RWPE2 (cell line): ENCODE measurements at regions not wholly inside any gene's neighbourhood (a gene's known extent, or its start where the extent isn't known, plus 50 kb on each side); places are given as distances from the start of the nearest gene placed in this dataset.
A peak's percentile ranks its signal among the peaks of the same experiment; 100 is the strongest.
"Not testable (repeated sequence)": the region's sequence is repeated elsewhere in the genome, so short reads cannot be mapped to it uniquely, and the experiment has no call there.

Experiments
- ATAC-seq: fragments of 200-7000 bp; cut with Tn5 transposase; 3 replicates; pipeline ENCODE4 v1.9.1; 2021; ENCODE audit warnings: low read depth
- DNase-seq: peaks from one replicate; pipeline ENCODE4 v3.0.0-alpha.2; 2020; ENCODE audit warnings: low spot score
- H3K27ac ChIP-seq: fragments of 450-650 bp; 2 replicates; pipeline ENCODE4 v1.5.1; 2017; ENCODE audit warnings: mild to moderate bottlenecking; ENCODE audit not compliant: poor library complexity, severe bottlenecking
- H3K27me3 ChIP-seq: fragments of 250-450 bp; sonication (Bioruptor Pico); 2 replicates; pipeline ENCODE4 v1.5.1; 2021; ENCODE audit warnings: mild to moderate bottlenecking, moderate library complexity; ENCODE audit not compliant: insufficient read depth, poor library complexity, severe bottlenecking
- H3K36me3 ChIP-seq: fragments of 250-450 bp; sonication (Bioruptor Pico); 2 replicates; pipeline ENCODE4 v1.5.1; 2020; ENCODE audit warnings: low read depth, mild to moderate bottlenecking, moderate library complexity
- H3K4me1 ChIP-seq: fragments of 250-450 bp; sonication (Bioruptor Pico); 2 replicates; pipeline ENCODE4 v1.5.1; 2021; ENCODE audit warnings: mild to moderate bottlenecking, moderate library complexity; ENCODE audit not compliant: insufficient read depth, poor library complexity, severe bottlenecking
- H3K4me3 ChIP-seq: fragments of 250-450 bp; sonication (Bioruptor Pico); 2 replicates; pipeline ENCODE4 v1.5.1; 2021; ENCODE audit warnings: mild to moderate bottlenecking, moderate library complexity; ENCODE audit not compliant: severe bottlenecking
- H3K9me3 ChIP-seq: fragments of 250-450 bp; sonication (Bioruptor Pico); 2 replicates; pipeline ENCODE4 v1.5.1; 2021; ENCODE audit warnings: mild to moderate bottlenecking, moderate library complexity; ENCODE audit not compliant: severe bottlenecking
- CTCF ChIP-seq: fragments of 450-650 bp; IDR thresholded peaks from one replicate; pipeline ENCODE4 v1.5.1; 2017; ENCODE audit warnings: mild to moderate bottlenecking, moderate library complexity; ENCODE audit not compliant: poor library complexity, severe bottlenecking

- H3K9me3 ChIP-seq, H3K27me3 ChIP-seq, H3K36me3 ChIP-seq, H3K4me3 ChIP-seq, DNase-seq, H3K4me1 ChIP-seq, H3K27ac ChIP-seq: not testable (repeated sequence)
- ATAC-seq, result peak; percentile 37; the same call in 2 of the 3 replicates
- peak; percentile 23 for TF ChIP-seq CTCF
Observed at GRCh38 chr2:87476223-87476872, 271.5 kb upstream of the PLGLB2 start.

GRCh38 chr2:87476936-87477335 is 271.0 kb upstream of the PLGLB2 start:
- not testable (repeated sequence) for H3K4me1 ChIP-seq, DNase-seq, ATAC-seq, H3K9me3 ChIP-seq, H3K27me3 ChIP-seq, H3K4me3 ChIP-seq, H3K27ac ChIP-seq, H3K36me3 ChIP-seq

GRCh38 chr2:87477669-87478428 is 270.0 kb upstream of the PLGLB2 start:
- ATAC-seq, result peak; percentile 49
- H3K4me3 ChIP-seq, result not testable (repeated sequence)

GRCh38 chr2:87478911-87479310 is 269.0 kb upstream of the PLGLB2 start:
- H3K4me3 ChIP-seq, H3K9me3 ChIP-seq, H3K36me3 ChIP-seq, DNase-seq, H3K27me3 ChIP-seq, H3K4me1 ChIP-seq, ATAC-seq, H3K27ac ChIP-seq: not testable (repeated sequence)

More at GRCh38 chr2:87477669-87478428, 270.0 kb upstream of the PLGLB2 start:
- H3K27me3 ChIP-seq, H3K9me3 ChIP-seq, H3K36me3 ChIP-seq, DNase-seq, H3K27ac ChIP-seq, H3K4me1 ChIP-seq: not testable (repeated sequence)

GRCh38 chr2:87483093-87483680 is 264.7 kb upstream of the PLGLB2 start:
- H3K27me3 ChIP-seq, H3K36me3 ChIP-seq, H3K9me3 ChIP-seq, H3K4me3 ChIP-seq, DNase-seq, H3K4me1 ChIP-seq: not testable (repeated sequence)
- peak; percentile 83 for ATAC-seq
- H3K27ac ChIP-seq, result peak overlapping the region; percentile 13

- not testable (repeated sequence) for H3K4me1 ChIP-seq, H3K4me3 ChIP-seq, ATAC-seq, H3K27ac ChIP-seq, H3K27me3 ChIP-seq, H3K9me3 ChIP-seq, DNase-seq, H3K36me3 ChIP-seq
Observed at GRCh38 chr2:87484363-87484762, 263.5 kb upstream of the PLGLB2 start.

- H3K4me1 ChIP-seq, H3K27me3 ChIP-seq, DNase-seq, H3K4me3 ChIP-seq, H3K27ac ChIP-seq, H3K36me3 ChIP-seq, H3K9me3 ChIP-seq: not testable (repeated sequence)
- ATAC-seq, result peak; percentile 11
Observed at GRCh38 chr2:87485455-87485854, 262.4 kb upstream of the PLGLB2 start.

- H3K27me3 ChIP-seq, H3K36me3 ChIP-seq, H3K4me1 ChIP-seq, H3K4me3 ChIP-seq, H3K27ac ChIP-seq, H3K9me3 ChIP-seq, DNase-seq: not testable (repeated sequence)
- peak; percentile 69 for ATAC-seq
Observed at GRCh38 chr2:87485884-87486283, 262.0 kb upstream of the PLGLB2 start.

- DNase-seq, H3K27ac ChIP-seq, ATAC-seq, H3K9me3 ChIP-seq, H3K27me3 ChIP-seq, H3K36me3 ChIP-seq, H3K4me3 ChIP-seq, H3K4me1 ChIP-seq: not testable (repeated sequence)
Observed at GRCh38 chr2:87486413-87486812, 261.5 kb upstream of the PLGLB2 start.

GRCh38 chr2:87488021-87488420 is 259.9 kb upstream of the PLGLB2 start:
- ATAC-seq, H3K36me3 ChIP-seq, H3K4me3 ChIP-seq, H3K27ac ChIP-seq, H3K9me3 ChIP-seq, DNase-seq, H3K27me3 ChIP-seq, H3K4me1 ChIP-seq: not testable (repeated sequence)
